Upper lobe of left lung (tissue), 6 donors: ENCODE measurements at regions not wholly inside any gene's neighbourhood (a gene's known extent, or its start where the extent isn't known, plus 50 kb on each side); places are given as distances from the start of the nearest gene placed in this dataset.

Experiments used
- ATAC-seq, 2 donors: fragments of 200-7000 bp; cut with Tn5 transposase; one replicate each; pipeline ENCODE4 v1.9.1; 2022; ENCODE audit warnings: mild to moderate bottlenecking in 2 of 2, moderate library complexity in 2 of 2; ENCODE audit not compliant: low FRiP score in 2 of 2
- DNase-seq, 2 donors: peaks; one replicate each; pipeline ENCODE4 v3.0.0-alpha.2; 2019 to 2020
- H3K27ac ChIP-seq, 4 donors: fragments of 200-600 bp; sonication (generic); one replicate each; pipeline ENCODE4 v1.5.1; 2016 to 2019
- H3K27me3 ChIP-seq, 4 donors: fragments of 200-600 bp; sonication (generic); one replicate each; pipeline ENCODE4 v1.5.1; 2017 to 2019
- H3K36me3 ChIP-seq, 4 donors: fragments of 200-600 bp; sonication (generic); one replicate each; pipeline ENCODE4 v1.5.1; 2016 to 2019
- H3K4me1 ChIP-seq, 4 donors: fragments of 200-600 bp; sonication (generic); one replicate each; pipeline ENCODE4 v1.5.1; 2018 to 2019
- H3K4me3 ChIP-seq, 4 donors: fragments of 200-600 bp; sonication (generic); one replicate each; pipeline ENCODE4 v1.5.1; 2017 to 2019; ENCODE audit warnings: mild to moderate bottlenecking in 2 of 4, moderate library complexity in 1 of 4
- H3K9me3 ChIP-seq, 4 donors: fragments of 200-600 bp; sonication (generic); one replicate each; pipeline ENCODE4 v1.5.1; 2018 to 2019
- CTCF ChIP-seq, 6 experiments: fragments of 450-650 bp in 4 of 6; fragments of 200-600 bp in 2 of 6; sonication (generic) in 2 of 6; IDR thresholded peaks; one replicate each; pipeline ENCODE4 v1.5.1; 2016 to 2019; ENCODE audit warnings: antibody characterized with exemption in 6 of 6
- EP300 ChIP-seq, 4 donors: sonication (generic); formaldehyde crosslinking; IDR thresholded peaks; one replicate each; pipeline ENCODE4 v1.5.1; 2017; ENCODE audit warnings: antibody characterized with exemption in 4 of 4, control low read depth in 2 of 4
- POLR2A ChIP-seq, 4 donors: fragments of 450-650 bp; IDR thresholded peaks; one replicate each; pipeline ENCODE4 v1.5.1; 2016 to 2017; ENCODE audit warnings: antibody characterized with exemption in 4 of 4, mild to moderate bottlenecking in 2 of 4
- POLR2AphosphoS5 ChIP-seq, 2 donors: sonication (generic); formaldehyde crosslinking; IDR thresholded peaks; one replicate each; pipeline ENCODE4 v1.5.1; 2017; ENCODE audit warnings: antibody characterized with exemption in 2 of 2
- WGBS, 2 donors: methylation state at CpG; one replicate each; pipeline ENCODE4 v1.1.5; 2017 to 2018; 5-methylcytosine and 5-hydroxymethylcytosine counted together
- donor health status: DM: no; HTN: no; CAD: no; lungs with moderate emphysema.
- donor health status: DM: no; HTN: yes; CAD: no; lungs with severe emphysema.

GRCh38 chr16:9533042-9533441 lies 441.6 kb downstream of the HAPSTR1 start:
- Histone ChIP-seq H3K4me3 (no peak overlapping the region), H3K36me3 (no peaks in the 10 kb centered on the region), H3K27me3 (no peaks in the 10 kb centered on the region), H3K9me3 (peaks cover 0 to 5% (median 0%) of the 10 kb centered on the region in 4 donors), H3K4me1 (peaks cover 0 to 11% (median 0%) of the 10 kb centered on the region in 4 donors), H3K27ac (no peak overlapping the region)
- TF ChIP-seq EP300 (IDR thresholded peaks at IDR 0.05) (no peak), POLR2AphosphoS5 (IDR thresholded peaks at IDR 0.05) (no peak), POLR2A (IDR thresholded peaks at IDR 0.05) (no peak), CTCF (IDR thresholded peaks at IDR 0.05) (no peak)
- WGBS, 2 donors: 68 to 82% methylated on average over 3 of the region's 3 CpGs
- ATAC-seq (no peak), DNase-seq (no peak)

GRCh38 chr16:9534759-9535158 lies 443.3 kb downstream of the HAPSTR1 start:
- no peak for ATAC-seq

GRCh38 chr16:9536905-9537304 lies 445.5 kb downstream of the HAPSTR1 start:
- H3K27me3 ChIP-seq: no peaks in the 10 kb centered on the region
- no peak for ATAC-seq
- 91 to 96% methylated on average over 3 of the region's 3 CpGs for WGBS, 2 donors
- DNase-seq: no peak
- peaks cover 0 to 11% (median 0%) of the 10 kb centered on the region in 4 donors for H3K9me3 ChIP-seq
- TF ChIP-seq POLR2A (IDR thresholded peaks at IDR 0.05) (no peak), POLR2AphosphoS5 (IDR thresholded peaks at IDR 0.05) (no peak), EP300 (IDR thresholded peaks at IDR 0.05) (no peak), CTCF (IDR thresholded peaks at IDR 0.05) (no peak)
- no peaks in the 10 kb centered on the region for H3K4me1 ChIP-seq
- H3K36me3 ChIP-seq: no peaks in the 10 kb centered on the region
- no peak overlapping the region for H3K27ac ChIP-seq
- H3K4me3 ChIP-seq: no peak overlapping the region

More at GRCh38 chr16:9534759-9535158, 443.3 kb downstream of the HAPSTR1 start:
- Histone ChIP-seq H3K4me1 (no peaks in the 10 kb centered on the region), H3K27ac (no peak overlapping the region), H3K36me3 (no peaks in the 10 kb centered on the region), H3K9me3 (peaks cover 0 to 11% (median 0%) of the 10 kb centered on the region in 4 donors), H3K4me3 (no peak overlapping the region), H3K27me3 (no peaks in the 10 kb centered on the region)
- DNase-seq: no peak
- 47 to 68% methylated on average over 3 of the region's 3 CpGs for WGBS, 2 donors
- TF ChIP-seq POLR2AphosphoS5 (IDR thresholded peaks at IDR 0.05): no peak
- no peak for TF ChIP-seq EP300 (IDR thresholded peaks at IDR 0.05)
- no peak for TF ChIP-seq POLR2A (IDR thresholded peaks at IDR 0.05)
- no peak for TF ChIP-seq CTCF (IDR thresholded peaks at IDR 0.05)

GRCh38 chr16:9539346-9539745 lies 447.9 kb downstream of the HAPSTR1 start:
- WGBS, 2 donors: 86 to 100% methylated on average over 1 of the region's 1 CpG
- DNase-seq: no peak

GRCh38 chr16:9541723-9542122 lies 450.3 kb downstream of the HAPSTR1 start:
- Histone ChIP-seq H3K36me3 (no peaks in the 10 kb centered on the region), H3K27ac (no peak overlapping the region), H3K9me3 (peaks cover 0 to 7% (median 0%) of the 10 kb centered on the region in 4 donors), H3K27me3 (no peaks in the 10 kb centered on the region), H3K4me3 (no peak overlapping the region), H3K4me1 (no peaks in the 10 kb centered on the region)
- ATAC-seq: no peak
- TF ChIP-seq CTCF (IDR thresholded peaks at IDR 0.05) (no peak), POLR2A (IDR thresholded peaks at IDR 0.05) (no peak), POLR2AphosphoS5 (IDR thresholded peaks at IDR 0.05) (no peak), EP300 (IDR thresholded peaks at IDR 0.05) (no peak)
- 81 to 89% methylated on average over 5 of the region's 5 CpGs for WGBS, 2 donors
- DNase-seq: no peak

More at GRCh38 chr16:9539346-9539745, 447.9 kb downstream of the HAPSTR1 start:
- H3K36me3 ChIP-seq: no peaks in the 10 kb centered on the region
- H3K4me1 ChIP-seq: no peaks in the 10 kb centered on the region
- no peak overlapping the region for H3K27ac ChIP-seq
- no peak for ATAC-seq
- no peaks in the 10 kb centered on the region for H3K27me3 ChIP-seq
- TF ChIP-seq POLR2A (IDR thresholded peaks at IDR 0.05): no peak
- no peak overlapping the region for H3K4me3 ChIP-seq
- H3K9me3 ChIP-seq: peaks cover 0 to 7% (median 0%) of the 10 kb centered on the region in 4 donors
